BE2C (cell line): ENCODE measurements at regions not wholly inside any gene's neighbourhood (a gene's known extent, or its start where the extent isn't known, plus 50 kb on each side); places are given as distances from the start of the nearest gene placed in this dataset.

Experiments
- DNase-seq: peaks from one replicate; pipeline ENCODE4 v3.0.0-alpha.2; 2020
- H3K27me3 ChIP-seq: fragments of 250-450 bp; sonication (Bioruptor Pico); 2 replicates; pipeline ENCODE4 v1.5.1; 2020; ENCODE audit warnings: mild to moderate bottlenecking
- H3K36me3 ChIP-seq: fragments of 250-450 bp; sonication (Bioruptor Pico); 2 replicates; pipeline ENCODE4 v1.5.1; 2020; ENCODE audit warnings: mild to moderate bottlenecking
- H3K4me1 ChIP-seq: fragments of 250-450 bp; sonication (Bioruptor Pico); 2 replicates; pipeline ENCODE4 v1.5.1; 2020
- H3K4me3 ChIP-seq: 2 replicates; pipeline ENCODE4 v1.5.1; 2011; ENCODE audit warnings: low read depth, low read length
- H3K9me3 ChIP-seq: fragments of 250-450 bp; sonication (Bioruptor Pico); 2 replicates; pipeline ENCODE4 v1.5.1; 2020
- TF ChIP-seq, protein P1 (sequence below): IDR thresholded peaks from 2 replicates; pipeline ENCODE4 v1.5.1; 2012; ENCODE audit warnings: mild to moderate bottlenecking, low read depth, low read length

DNA sequence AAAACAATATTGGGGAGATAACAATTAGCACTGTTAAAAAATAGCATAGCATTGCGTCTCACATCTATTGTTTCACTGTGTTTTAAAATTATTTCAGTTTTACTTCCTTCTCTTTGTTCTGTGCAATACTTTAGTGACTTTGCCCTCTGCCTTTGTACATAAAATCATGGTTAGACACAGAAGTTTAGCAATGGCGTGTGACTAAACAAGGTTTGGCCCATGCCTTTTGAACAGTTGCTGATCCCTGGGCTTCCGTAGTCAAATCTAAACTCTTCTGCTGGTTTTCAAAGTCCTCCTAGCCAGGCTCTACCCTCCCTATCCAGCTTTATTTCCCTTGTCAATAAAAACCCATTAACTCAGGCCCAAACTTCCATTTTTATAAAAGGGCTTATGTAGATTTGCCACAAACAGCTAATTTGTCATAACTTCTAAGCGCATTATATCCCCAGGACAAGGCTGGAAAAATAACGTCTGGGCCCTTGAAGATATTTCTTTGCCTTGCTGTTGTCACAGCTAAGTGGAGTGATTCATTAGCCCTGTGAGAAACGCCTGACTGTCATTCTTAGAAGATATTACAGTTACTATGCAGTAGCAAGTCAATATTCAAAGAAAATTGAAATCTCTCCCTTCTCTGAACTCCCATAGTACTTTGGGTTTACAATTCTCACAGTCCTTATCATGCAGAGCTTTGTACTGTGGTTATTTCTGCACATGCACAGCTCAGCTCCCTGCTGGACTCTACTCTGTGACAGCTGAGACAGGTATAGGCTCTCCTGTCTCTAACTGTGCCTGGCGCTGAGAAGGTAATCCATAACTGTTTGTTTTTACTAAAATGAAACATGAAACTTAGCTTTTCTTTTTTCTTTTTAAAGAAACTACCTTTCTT is 123.4 kb upstream of the SLC24A5 start:
- no peaks in the 10 kb centered on the region for H3K27me3 ChIP-seq
- no peaks in the 10 kb centered on the region for H3K4me1 ChIP-seq
- H3K4me3 ChIP-seq: no peak overlapping the region
- no peaks in the 10 kb centered on the region for H3K36me3 ChIP-seq
- no peak for DNase-seq
- no peaks in the 10 kb centered on the region for H3K9me3 ChIP-seq
- TF ChIP-seq, protein P1, sequence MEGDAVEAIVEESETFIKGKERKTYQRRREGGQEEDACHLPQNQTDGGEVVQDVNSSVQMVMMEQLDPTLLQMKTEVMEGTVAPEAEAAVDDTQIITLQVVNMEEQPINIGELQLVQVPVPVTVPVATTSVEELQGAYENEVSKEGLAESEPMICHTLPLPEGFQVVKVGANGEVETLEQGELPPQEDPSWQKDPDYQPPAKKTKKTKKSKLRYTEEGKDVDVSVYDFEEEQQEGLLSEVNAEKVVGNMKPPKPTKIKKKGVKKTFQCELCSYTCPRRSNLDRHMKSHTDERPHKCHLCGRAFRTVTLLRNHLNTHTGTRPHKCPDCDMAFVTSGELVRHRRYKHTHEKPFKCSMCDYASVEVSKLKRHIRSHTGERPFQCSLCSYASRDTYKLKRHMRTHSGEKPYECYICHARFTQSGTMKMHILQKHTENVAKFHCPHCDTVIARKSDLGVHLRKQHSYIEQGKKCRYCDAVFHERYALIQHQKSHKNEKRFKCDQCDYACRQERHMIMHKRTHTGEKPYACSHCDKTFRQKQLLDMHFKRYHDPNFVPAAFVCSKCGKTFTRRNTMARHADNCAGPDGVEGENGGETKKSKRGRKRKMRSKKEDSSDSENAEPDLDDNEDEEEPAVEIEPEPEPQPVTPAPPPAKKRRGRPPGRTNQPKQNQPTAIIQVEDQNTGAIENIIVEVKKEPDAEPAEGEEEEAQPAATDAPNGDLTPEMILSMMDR: no peak

GRCh38 chr15:47998619-47999019 is 122.2 kb upstream of the SLC24A5 start:
- Histone ChIP-seq H3K4me1 (no peaks in the 10 kb centered on the region), H3K9me3 (no peaks in the 10 kb centered on the region), H3K36me3 (no peaks in the 10 kb centered on the region), H3K4me3 (no peak overlapping the region), H3K27me3 (no peaks in the 10 kb centered on the region)
- TF ChIP-seq, protein P1: no peak
- DNase-seq: no peak

- no peak overlapping the region for H3K4me3 ChIP-seq
Observed at GRCh38 chr15:48001393-48002039, 119.3 kb upstream of the SLC24A5 start.

GRCh38 chr15:48002767-48003166 is 118.0 kb upstream of the SLC24A5 start:
- Histone ChIP-seq H3K4me1 (no peaks in the 10 kb centered on the region; the same call in 1 of the 2 replicates), H3K27me3 (no peaks in the 10 kb centered on the region), H3K36me3 (no peaks in the 10 kb centered on the region), H3K4me3 (no peak overlapping the region), H3K9me3 (no peaks in the 10 kb centered on the region)
- DNase-seq: no peak
- TF ChIP-seq, protein P1: no peak

More at GRCh38 chr15:48001393-48002039, 119.3 kb upstream of the SLC24A5 start:
- Histone ChIP-seq H3K9me3 (no peaks in the 10 kb centered on the region), H3K4me1 (no peaks in the 10 kb centered on the region; the same call in 1 of the 2 replicates), H3K36me3 (no peaks in the 10 kb centered on the region), H3K27me3 (no peaks in the 10 kb centered on the region)
- no peak for DNase-seq
- TF ChIP-seq, protein P1: no peak

GRCh38 chr15:48003441-48003840 is 117.3 kb upstream of the SLC24A5 start:
- Histone ChIP-seq H3K27me3 (no peaks in the 10 kb centered on the region), H3K36me3 (no peaks in the 10 kb centered on the region), H3K9me3 (no peaks in the 10 kb centered on the region), H3K4me1 (no peaks in the 10 kb centered on the region; the same call in 1 of the 2 replicates), H3K4me3 (no peak overlapping the region)
- TF ChIP-seq, protein P1: no peak
- DNase-seq: no peak

DNA sequence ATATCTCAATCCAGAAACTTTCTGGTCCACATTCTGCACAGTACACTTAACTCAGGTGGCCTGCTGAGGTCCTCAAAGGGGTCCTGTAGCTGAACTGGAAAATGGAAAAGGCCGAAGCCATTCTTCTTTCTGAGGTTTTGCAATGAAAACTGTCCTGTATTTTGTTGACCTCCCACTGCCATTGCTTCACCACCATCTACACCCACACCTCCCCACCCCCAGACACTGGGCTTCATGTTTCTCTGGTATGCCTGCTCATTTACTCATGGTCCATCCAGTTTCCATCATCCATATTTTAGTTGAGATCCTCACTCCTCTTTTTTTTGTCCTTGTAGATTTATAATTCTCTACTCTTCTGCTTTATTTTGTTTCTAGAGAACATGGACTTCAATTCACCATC is 115.7 kb upstream of the SLC24A5 start:
- no peaks in the 10 kb centered on the region for H3K9me3 ChIP-seq
- H3K4me1 ChIP-seq: no peaks in the 10 kb centered on the region; the same call in 1 of the 2 replicates
- H3K36me3 ChIP-seq: no peaks in the 10 kb centered on the region
- no peaks in the 10 kb centered on the region for H3K27me3 ChIP-seq
- no peak for DNase-seq
- TF ChIP-seq, protein P1: no peak
- H3K4me3 ChIP-seq: no peak overlapping the region
